Mammary epithelial cell (primary cell): ENCODE measurements at regions not wholly inside any gene's neighbourhood (a gene's known extent, or its start where the extent isn't known, plus 50 kb on each side); places are given as distances from the start of the nearest gene placed in this dataset.

Experiments
- CTCF ChIP-seq, 2 donors: IDR thresholded peaks in 1 of 2; conservative IDR thresholded peaks in 1 of 2; 2 replicates each; pipeline ENCODE4 v1.5.1; 2011 to 2012; ENCODE audit warnings: inconsistent platforms in 2 of 2, low read length in 2 of 2, mild to moderate bottlenecking in 2 of 2, control low read depth in 1 of 2, low read depth in 1 of 2; ENCODE audit not compliant: insufficient read depth in 1 of 2; ENCODE audit errors: extremely low read depth in 1 of 2
- EZH2 ChIP-seq: IDR thresholded peaks from 2 replicates; pipeline ENCODE4 v1.6.1; 2012; ENCODE audit warnings: low read length, inconsistent platforms, borderline replicate concordance

GRCh38 chr2:139078376-139078775 is 298.2 kb upstream of the NXPH2 start:
- TF ChIP-seq CTCF (conservative IDR thresholded peaks at IDR 0.05 in 1 of 2, IDR thresholded peaks at IDR 0.05 in 1 of 2; ENCODE audit: extremely low read depth in 1 of 2, insufficient read depth in 1 of 2, low read depth in 1 of 2, low read length in 2 of 2) (no peak), EZH2 (no peak)
